Esophagus squamous epithelium (tissue), 4 donors: ENCODE measurements at regions not wholly inside any gene's neighbourhood (a gene's known extent, or its start where the extent isn't known, plus 50 kb on each side); places are given as distances from the start of the nearest gene placed in this dataset.

ENCODE experiments used
- CTCF ChIP-seq, 6 experiments: fragments of 450-650 bp in 4 of 6; fragments of 200-600 bp in 2 of 6; sonication (generic) in 2 of 6; IDR thresholded peaks; one replicate each; pipeline ENCODE4 v1.5.1; 2016 to 2019; ENCODE audit warnings: antibody characterized with exemption in 6 of 6, mild to moderate bottlenecking in 4 of 6, moderate library complexity in 4 of 6
- POLR2A ChIP-seq, 4 donors: fragments of 450-650 bp; IDR thresholded peaks; one replicate each; pipeline ENCODE4 v1.6.1; 2017; ENCODE audit warnings: antibody characterized with exemption in 4 of 4, mild to moderate bottlenecking in 4 of 4, moderate library complexity in 3 of 4

- no peak for TF ChIP-seq CTCF (IDR thresholded peaks at IDR 0.05)
- no peak for TF ChIP-seq POLR2A (IDR thresholded peaks at IDR 0.05)
Observed at GRCh38 chr2:52495816-52496215, 1271.8 kb upstream of the CHAC2 start.
